CD4-positive, alpha-beta T cell (primary cell): ENCODE measurements at regions not wholly inside any gene's neighbourhood (a gene's known extent, or its start where the extent isn't known, plus 50 kb on each side); places are given as distances from the start of the nearest gene placed in this dataset.

ENCODE experiments used
- ATAC-seq: fragments of 200-7000 bp; cut with Tn5 transposase; one replicate; pipeline ENCODE4 v1.10.0; 2022; ENCODE audit warnings: mild to moderate bottlenecking; ENCODE audit not compliant: poor library complexity
- CTCF ChIA-PET: fragments of 350-600 bp; sonication (Branson Sonifier 250); formaldehyde crosslinking; loops from one replicate; lab custom pipeline; 2021; ENCODE audit warnings: antibody characterized with exemption, inconsistent platforms; lab: Charles Lee
- POLR2A ChIA-PET: fragments of 350-600 bp; sonication (Branson Sonifier 250); formaldehyde crosslinking; loops from one replicate; lab custom pipeline; 2021; ENCODE audit warnings: antibody characterized with exemption, inconsistent platforms; lab: Charles Lee
- DNase-seq, 14 experiments: peaks; one replicate each; pipeline ENCODE4 v3.0.0-alpha.2; 2013 to 2020; ENCODE audit warnings: mixed read lengths in 2 of 14
- H3K27ac ChIP-seq, 2 donors: one replicate each; pipeline versions ENCODE4 v1.5.1 to v1.7.0; 2013; ENCODE audit warnings: low read length in 2 of 2, low read depth in 1 of 2, mild to moderate bottlenecking in 1 of 2
- H3K27me3 ChIP-seq, 2 experiments: 1 replicate in 1 of 2; 2 replicates in 1 of 2; pipeline versions ENCODE4 v1.6.1 to v1.7.0; 2013; ENCODE audit warnings: low read length in 2 of 2, control low read depth in 1 of 2, mild to moderate bottlenecking in 1 of 2, moderate library complexity in 1 of 2; ENCODE audit not compliant: insufficient read depth in 2 of 2, control insufficient read depth in 1 of 2
- H3K36me3 ChIP-seq: one replicate; pipeline ENCODE4 v1.6.1; 2013; ENCODE audit warnings: low read length, control low read depth; ENCODE audit not compliant: insufficient read depth
- H3K4me1 ChIP-seq: one replicate; pipeline ENCODE4 v1.6.1; 2013; ENCODE audit warnings: low read length, control low read depth; ENCODE audit not compliant: insufficient read depth
- H3K4me3 ChIP-seq: one replicate; pipeline ENCODE4 v1.5.1; 2013; ENCODE audit warnings: mild to moderate bottlenecking, low read length, moderate library complexity
- H3K9me3 ChIP-seq, 2 experiments: 1 replicate in 1 of 2; 2 replicates in 1 of 2; pipeline versions ENCODE4 v1.6.1 to v1.7.0; 2013; ENCODE audit warnings: low read length in 2 of 2, mild to moderate bottlenecking in 2 of 2, control low read depth in 1 of 2, moderate library complexity in 1 of 2; ENCODE audit not compliant: control insufficient read depth in 1 of 2, insufficient read depth in 1 of 2
- H3K27ac Mint-ChIP-seq: one replicate; pipeline ENCODE4 v1.8.0; 2020; ENCODE audit warnings: mixed read lengths
- H3K27me3 Mint-ChIP-seq: one replicate; pipeline ENCODE4 v1.8.0; 2021; ENCODE audit warnings: mixed read lengths
- H3K36me3 Mint-ChIP-seq: one replicate; pipeline ENCODE4 v1.8.0; 2021; ENCODE audit warnings: low read depth, mixed read lengths
- H3K4me1 Mint-ChIP-seq: one replicate; pipeline ENCODE4 v1.8.0; 2021; ENCODE audit warnings: low read depth, mixed read lengths
- H3K4me3 Mint-ChIP-seq: one replicate; pipeline ENCODE4 v1.8.0; 2020; ENCODE audit warnings: mild to moderate bottlenecking, mixed read lengths
- H3K9me3 Mint-ChIP-seq: one replicate; pipeline ENCODE4 v1.8.0; 2020; ENCODE audit warnings: mixed read lengths
- intact Hi-C, 2 experiments: fragments of 100-400 bp; cut with DNase I in 1 of 2; cut with micrococcal nuclease in 1 of 2; formaldehyde crosslinking; loops; one replicate each; pipeline versions ENCODE4 v1.15.1 to v1.9.0; 2023 to 2025; cut with DNase I, micrococcal nuclease
- TF ChIP-seq, protein P1 (sequence below): fragments of 200-600 bp; IDR thresholded peaks from one replicate; pipeline ENCODE4 v1.8.0; 2022; ENCODE audit warnings: antibody characterized with exemption, mild to moderate bottlenecking

GRCh38 chr3:82353306-82354171, 592.1 kb upstream of the GBE1 start:
- Mint-ChIP-seq H3K27me3 (no peaks in the 10 kb centered on the region), H3K4me3 (no peak overlapping the region), H3K36me3 (no peaks in the 10 kb centered on the region), H3K27ac (no peak overlapping the region), H3K4me1 (no peaks in the 10 kb centered on the region), H3K9me3 (peaks cover 15% of the 10 kb centered on the region)
- no peak overlapping the region for H3K27ac ChIP-seq
- intact Hi-C loops, result no loop called here
- H3K36me3 ChIP-seq, result no peaks in the 10 kb centered on the region
- no peaks in the 10 kb centered on the region for H3K27me3 ChIP-seq
- no peaks in the 10 kb centered on the region for H3K9me3 ChIP-seq
- ChIA-PET CTCF (no interaction called here), POLR2A (no interaction called here)
- no peak for ATAC-seq
- no peak overlapping the region for H3K4me3 ChIP-seq
- TF ChIP-seq, protein P1, sequence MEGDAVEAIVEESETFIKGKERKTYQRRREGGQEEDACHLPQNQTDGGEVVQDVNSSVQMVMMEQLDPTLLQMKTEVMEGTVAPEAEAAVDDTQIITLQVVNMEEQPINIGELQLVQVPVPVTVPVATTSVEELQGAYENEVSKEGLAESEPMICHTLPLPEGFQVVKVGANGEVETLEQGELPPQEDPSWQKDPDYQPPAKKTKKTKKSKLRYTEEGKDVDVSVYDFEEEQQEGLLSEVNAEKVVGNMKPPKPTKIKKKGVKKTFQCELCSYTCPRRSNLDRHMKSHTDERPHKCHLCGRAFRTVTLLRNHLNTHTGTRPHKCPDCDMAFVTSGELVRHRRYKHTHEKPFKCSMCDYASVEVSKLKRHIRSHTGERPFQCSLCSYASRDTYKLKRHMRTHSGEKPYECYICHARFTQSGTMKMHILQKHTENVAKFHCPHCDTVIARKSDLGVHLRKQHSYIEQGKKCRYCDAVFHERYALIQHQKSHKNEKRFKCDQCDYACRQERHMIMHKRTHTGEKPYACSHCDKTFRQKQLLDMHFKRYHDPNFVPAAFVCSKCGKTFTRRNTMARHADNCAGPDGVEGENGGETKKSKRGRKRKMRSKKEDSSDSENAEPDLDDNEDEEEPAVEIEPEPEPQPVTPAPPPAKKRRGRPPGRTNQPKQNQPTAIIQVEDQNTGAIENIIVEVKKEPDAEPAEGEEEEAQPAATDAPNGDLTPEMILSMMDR, result no peak
- no peak for DNase-seq
- H3K4me1 ChIP-seq, result no peaks in the 10 kb centered on the region

DNA sequence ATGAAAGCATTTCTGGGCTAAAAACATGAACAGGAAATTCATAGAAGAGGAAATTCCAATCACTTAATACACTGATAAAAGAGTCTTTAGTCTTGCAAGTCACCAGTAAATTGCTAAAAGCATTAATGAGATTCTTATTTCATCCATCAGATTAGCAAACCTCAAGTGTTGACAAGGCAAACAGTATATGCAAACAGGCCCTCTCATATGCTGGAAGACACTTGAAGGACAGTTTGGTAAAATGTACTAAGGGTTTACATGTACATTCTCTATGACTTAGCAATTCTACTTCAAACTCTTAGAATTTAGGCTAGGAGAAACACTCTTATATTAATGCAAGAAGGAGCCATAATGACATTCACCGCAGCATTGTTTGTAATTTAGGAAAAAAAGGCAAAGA, 586.1 kb upstream of the GBE1 start:
- H3K4me3 Mint-ChIP-seq, result no peak overlapping the region
- no peaks in the 10 kb centered on the region for H3K27me3 Mint-ChIP-seq
- TF ChIP-seq, protein P1, result no peak
- no peak overlapping the region for H3K4me3 ChIP-seq
- ATAC-seq (no peak), DNase-seq (no peak)
- intact Hi-C loops, result no loop called here
- ChIA-PET POLR2A (no interaction called here), CTCF (no interaction called here)
- peaks cover 13% of the 10 kb centered on the region for H3K9me3 Mint-ChIP-seq
- H3K36me3 Mint-ChIP-seq, result no peaks in the 10 kb centered on the region
- H3K4me1 ChIP-seq, result no peaks in the 10 kb centered on the region
- H3K9me3 ChIP-seq, result no peaks in the 10 kb centered on the region
- H3K4me1 Mint-ChIP-seq, result no peaks in the 10 kb centered on the region
- no peak overlapping the region for H3K27ac ChIP-seq
- H3K27me3 ChIP-seq, result no peaks in the 10 kb centered on the region
- no peaks in the 10 kb centered on the region for H3K36me3 ChIP-seq
- H3K27ac Mint-ChIP-seq, result no peak overlapping the region

DNA sequence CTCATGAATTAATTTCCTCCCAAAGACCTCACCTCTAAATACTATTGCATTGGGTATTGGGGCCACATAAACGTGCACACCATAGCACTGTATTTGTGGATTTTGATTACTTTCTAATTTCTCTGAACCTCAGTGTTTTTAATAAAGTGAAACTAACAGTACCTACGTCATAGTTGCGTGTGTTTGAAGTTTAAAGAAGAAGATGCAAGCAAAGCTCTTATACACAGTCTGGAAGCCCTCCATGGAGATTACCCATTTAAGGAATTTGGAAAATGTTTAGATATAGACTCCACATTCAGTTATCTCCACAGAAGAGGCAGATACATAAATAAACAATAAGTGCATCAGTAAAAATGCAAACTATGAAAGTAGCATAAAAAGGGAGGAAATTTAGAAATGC, 581.1 kb upstream of the GBE1 start:
- Mint-ChIP-seq H3K27ac (no peak overlapping the region), H3K36me3 (no peaks in the 10 kb centered on the region), H3K9me3 (peaks cover 6% of the 10 kb centered on the region), H3K27me3 (no peaks in the 10 kb centered on the region), H3K4me3 (no peak overlapping the region), H3K4me1 (no peaks in the 10 kb centered on the region)
- no peaks in the 10 kb centered on the region for H3K4me1 ChIP-seq
- H3K9me3 ChIP-seq, result no peaks in the 10 kb centered on the region
- H3K27ac ChIP-seq, result no peak overlapping the region
- H3K4me3 ChIP-seq, result no peak overlapping the region
- POLR2A ChIA-PET, result no interaction called here
- ATAC-seq (no peak), DNase-seq (no peak)
- no peaks in the 10 kb centered on the region for H3K36me3 ChIP-seq
- CTCF ChIA-PET, result no interaction called here
- H3K27me3 ChIP-seq, result no peaks in the 10 kb centered on the region
- intact Hi-C loops, result no loop called here
- TF ChIP-seq, protein P1, result no peak
